ENCODE measurements at regions not wholly inside any gene's neighbourhood (a gene's known extent, or its start where the extent isn't known, plus 50 kb on each side); places are given as distances from the start of the nearest gene placed in this dataset.

DNA sequence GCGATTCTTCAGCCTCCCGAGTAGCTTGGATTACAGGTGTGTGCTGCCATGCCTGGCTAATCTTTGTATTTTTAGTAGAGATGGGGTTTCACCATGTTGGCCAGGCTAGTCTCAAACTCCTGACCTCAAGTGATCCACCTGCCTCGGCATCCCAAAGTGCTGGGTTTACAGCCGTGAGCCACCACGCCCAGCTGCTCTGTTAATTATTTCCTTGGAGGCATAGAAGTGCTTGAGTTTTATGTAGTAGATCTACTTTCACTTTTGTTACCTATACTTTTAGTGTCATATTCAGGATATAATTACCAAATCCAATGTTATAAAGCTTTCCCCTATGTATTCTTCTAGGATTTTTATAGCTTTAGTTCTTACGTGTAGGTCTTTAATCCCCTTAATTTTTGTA is 1093.0 kb downstream of the GATA3 start:
- TF ChIP-seq EZH2 (IDR thresholded peaks at IDR 0.05; ENCODE audit: insufficient read depth, poor library complexity, severe bottlenecking) (no peak), EZH2phosphoT487 (IDR thresholded peaks at IDR 0.05; ENCODE audit: insufficient read depth, low read depth) (no peak)
